ENCODE measurements at regions not wholly inside any gene's neighbourhood (a gene's known extent, or its start where the extent isn't known, plus 50 kb on each side); places are given as distances from the start of the nearest gene placed in this dataset.

- FAIRE-seq, result no peak
- POLR2A ChIA-PET (ENCODE audit: partially characterized antibody), result no interaction called here
These were observed 431.8 kb upstream of the MMS22L start for GRCh38 chr6:97714772-97715171.

More at GRCh38 chr6:97714772-97715171, 431.8 kb upstream of the MMS22L start:
- Histone ChIP-seq H4K8ac (ENCODE audit: extremely low read depth, insufficient read depth, low read length) (no peak overlapping the region), H4K91ac (replicated peaks; ENCODE audit: insufficient read length, low read length) (no peak overlapping the region), H3K27ac (ENCODE audit: low read depth, low read length) (no peak overlapping the region), H4K5ac (ENCODE audit: insufficient read length, low read depth, low read length) (no peak overlapping the region), H2BK5ac (ENCODE audit: low read depth, low read length) (no peak overlapping the region), H3K9me3 (ENCODE audit: insufficient read depth in 2 of 2, low read depth in 1 of 2, low read length in 1 of 2) (no peaks in the 10 kb centered on the region; a peak in 1 of 4 replicates), H2BK20ac (ENCODE audit: low read length) (no peak overlapping the region), H3K14ac (ENCODE audit: insufficient read length) (no peak overlapping the region), H2AFZ (ENCODE audit: low read length) (no peak overlapping the region), H2BK15ac (ENCODE audit: low read length) (no peak overlapping the region), H3K79me1 (ENCODE audit: low read depth, low read length) (no peaks in the 10 kb centered on the region), H3K23ac (ENCODE audit: insufficient read length) (no peak overlapping the region), H3K4me1 (replicated peaks in 1 of 4; ENCODE audit: control insufficient read depth in 3 of 4, insufficient read depth in 4 of 4, low read length in 3 of 4) (no peaks in the 10 kb centered on the region), H2AK5ac (ENCODE audit: low read depth, low read length) (no peak overlapping the region), H2BK120ac (replicated peaks; ENCODE audit: low read depth, low read length) (no peak overlapping the region), H3K18ac (ENCODE audit: extremely low read depth, low read length) (no peak overlapping the region), H2BK12ac (ENCODE audit: low read depth, low read length) (no peak overlapping the region), H4K20me1 (replicated peaks in 1 of 2; ENCODE audit: control insufficient read depth in 1 of 2, insufficient read depth in 2 of 2, low read length in 2 of 2) (no peaks in the 10 kb centered on the region), H3K23me2 (ENCODE audit: low read depth, low read length) (no peaks in the 10 kb centered on the region; the same call in 1 of the 2 replicates), H3K56ac (replicated peaks; ENCODE audit: insufficient read length, low read depth, low read length) (no peak overlapping the region), H3K4me2 (ENCODE audit: insufficient read depth in 1 of 2, low read depth in 2 of 2, low read length in 2 of 2) (no peak overlapping the region), H3K36me3 (ENCODE audit: control insufficient read depth in 2 of 4, insufficient read depth in 4 of 4, low read length in 3 of 4) (no peaks in the 10 kb centered on the region), H3K4me3 (ENCODE audit: extremely low read depth in 1 of 4, insufficient read depth in 2 of 4, low read depth in 3 of 4, low read length in 4 of 4) (no peak overlapping the region), H3K9ac (replicated peaks in 1 of 4; ENCODE audit: extremely low read depth in 1 of 4, low read depth in 3 of 4, low read length in 3 of 4) (no peak overlapping the region), H3K27me3 (replicated peaks in 1 of 4; ENCODE audit: control insufficient read depth in 3 of 4, extremely low read depth in 1 of 4, insufficient read depth in 3 of 4, low read length in 3 of 4) (no peaks in the 10 kb centered on the region), H3K79me2 (ENCODE audit: control insufficient read depth in 1 of 2, insufficient read depth in 2 of 2, low read length in 2 of 2) (no peaks in the 10 kb centered on the region), H3K4ac (replicated peaks; ENCODE audit: insufficient read length, low read depth, low read length) (no peak overlapping the region)
- TF ChIP-seq KDM4A (IDR thresholded peaks at IDR 0.05; ENCODE audit: low read depth, low read length, severe bottlenecking), result no peak
- no peak for TF ChIP-seq NANOG (IDR thresholded peaks at IDR 0.05; ENCODE audit: insufficient read depth, low read depth, low read length, poor library complexity, severe bottlenecking)
- TF ChIP-seq SAP30 (IDR thresholded peaks at IDR 0.05; ENCODE audit: insufficient read depth, insufficient replicate concordance, low read length), result no peak
- no peak for TF ChIP-seq SP1 (IDR thresholded peaks at IDR 0.05; ENCODE audit: low read depth, low read length)
- TF ChIP-seq HDAC2 (IDR thresholded peaks at IDR 0.05; ENCODE audit: borderline replicate concordance in 1 of 2, low read depth in 2 of 2, low read length in 2 of 2), result no peak
- no peak for TF ChIP-seq SIN3A (conservative IDR thresholded peaks at IDR 0.05 in 1 of 2, IDR thresholded peaks at IDR 0.05 in 1 of 2; ENCODE audit: low read depth in 1 of 2, low read length in 2 of 2)
- TF ChIP-seq SIX5 (IDR thresholded peaks at IDR 0.05; ENCODE audit: low read depth, low read length), result no peak
- no peak for TF ChIP-seq EGR1 (IDR thresholded peaks at IDR 0.05; ENCODE audit: borderline replicate concordance, low read depth, low read length)
- no peak for TF ChIP-seq RBBP5 (IDR thresholded peaks at IDR 0.05; ENCODE audit: borderline replicate concordance, low read depth, low read length)
- CTCF ChIA-PET (ENCODE audit: partially characterized antibody), result interaction anchor here (2.3 kb wide), 1 partner anchor 9 kb away, joined by 7 read pairs; no protein-coding TSS in a partner anchor
- DNase-seq (ENCODE audit: low read depth in 1 of 2, low spot score in 2 of 2), result no peak
